ENCODE measurements at regions not wholly inside any gene's neighbourhood (a gene's known extent, or its start where the extent isn't known, plus 50 kb on each side); places are given as distances from the start of the nearest gene placed in this dataset.

DNA sequence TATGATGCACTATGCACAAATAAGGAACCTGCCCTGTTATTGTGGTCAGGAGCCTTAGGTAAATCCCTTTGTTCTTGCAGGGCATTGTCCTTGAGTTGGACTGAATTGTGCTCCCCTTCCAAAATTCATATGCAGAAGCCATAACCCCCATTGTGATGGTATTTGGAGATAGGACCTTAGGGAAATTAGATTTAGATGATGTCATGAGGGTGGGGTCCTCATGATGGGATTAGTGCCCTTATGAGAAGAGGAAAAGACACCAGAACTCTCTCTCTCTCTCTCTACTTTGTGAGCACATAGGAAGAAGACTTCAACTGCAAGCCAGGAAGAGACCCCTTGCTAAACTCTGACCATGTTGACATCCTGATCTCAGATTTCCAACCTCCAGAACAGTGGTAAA, 268.0 kb downstream of the LRFN2 start:
- Histone ChIP-seq H4K20me1 (ENCODE audit: insufficient read depth, low read length) (no peaks in the 10 kb centered on the region), H2BK20ac (ENCODE audit: low read depth, low read length) (no peak overlapping the region), H3K79me1 (ENCODE audit: low read depth in 1 of 2, low read length in 2 of 2) (no peaks in the 10 kb centered on the region), H2AK9ac (replicated peaks; ENCODE audit: low read depth, low read length, poor library complexity) (no peak overlapping the region), H3K56ac (ENCODE audit: extremely low read depth, insufficient read depth, low read length) (no peak overlapping the region), H2AFZ (replicated peaks; ENCODE audit: low read length, poor library complexity) (no peak overlapping the region), H3K4me2 (ENCODE audit: low read depth, low read length) (no peak overlapping the region), H3K9ac (ENCODE audit: low read depth, low read length) (no peak overlapping the region), H2BK5ac (ENCODE audit: low read depth, low read length, poor library complexity, severe bottlenecking) (no peak overlapping the region), H3K27me3 (ENCODE audit: control insufficient read depth, insufficient read depth, low read length) (peaks cover 1% of the 10 kb centered on the region; the same call in 1 of the 2 replicates), H4K91ac (ENCODE audit: insufficient read depth, low read depth, low read length) (no peak overlapping the region), H3K9me1 (ENCODE audit: insufficient read depth, low read length) (no peaks in the 10 kb centered on the region), H3K14ac (replicated peaks; ENCODE audit: low read depth, low read length) (no peak overlapping the region), H3K9me3 (ENCODE audit: control insufficient read depth, insufficient read depth, low read length) (no peaks in the 10 kb centered on the region), H4K8ac (ENCODE audit: low read depth in 2 of 2, low read length in 2 of 2) (no peak overlapping the region), H3K18ac (ENCODE audit: low read depth, low read length) (no peak overlapping the region), H3K23ac (ENCODE audit: low read depth, low read length) (no peak overlapping the region), H3K27ac (ENCODE audit: insufficient read depth, low read length) (no peak overlapping the region), H2BK120ac (ENCODE audit: low read depth, low read length) (no peak overlapping the region), H2BK15ac (ENCODE audit: low read depth, low read length) (no peak overlapping the region), H3K36me3 (ENCODE audit: control insufficient read depth, insufficient read depth, low read length) (no peaks in the 10 kb centered on the region), H3K4me1 (ENCODE audit: control insufficient read depth, insufficient read depth, low read length) (no peaks in the 10 kb centered on the region), H2AK5ac (ENCODE audit: low read depth, low read length) (no peak overlapping the region), H4K5ac (ENCODE audit: low read depth, low read length) (no peak overlapping the region), H3K4me3 (ENCODE audit: insufficient read depth, low read depth, low read length) (no peak overlapping the region), H3K4ac (ENCODE audit: low read depth, low read length) (no peak overlapping the region)
- ChIA-PET CTCF (no interaction called here), POLR2A (ENCODE audit: unreplicated experiment) (no interaction called here)
- in situ Hi-C loops (cut with MboI; ENCODE audit: low sequenced_read_pairs) (loop anchor here (10.0 kb wide), 1 partner anchor 974 kb away; no protein-coding TSS in a partner anchor), dilution Hi-C loops (cut with HindIII; ENCODE audit: low sequenced_read_pairs, unreplicated experiment) (no loop called here), intact Hi-C loops (cut with micrococcal nuclease) (no loop called here)
- ATAC-seq (ENCODE audit: low read depth) (no peak), DNase-seq (no peak)
- no TSS peak for BruUV-seq (replicated peaks)
- TF ChIP-seq, protein P1, sequence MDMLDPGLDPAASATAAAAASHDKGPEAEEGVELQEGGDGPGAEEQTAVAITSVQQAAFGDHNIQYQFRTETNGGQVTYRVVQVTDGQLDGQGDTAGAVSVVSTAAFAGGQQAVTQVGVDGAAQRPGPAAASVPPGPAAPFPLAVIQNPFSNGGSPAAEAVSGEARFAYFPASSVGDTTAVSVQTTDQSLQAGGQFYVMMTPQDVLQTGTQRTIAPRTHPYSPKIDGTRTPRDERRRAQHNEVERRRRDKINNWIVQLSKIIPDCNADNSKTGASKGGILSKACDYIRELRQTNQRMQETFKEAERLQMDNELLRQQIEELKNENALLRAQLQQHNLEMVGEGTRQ (IDR thresholded peaks at IDR 0.05; ENCODE audit: low read depth, low read length) = no peak
- TF ChIP-seq CHD1 (IDR thresholded peaks at IDR 0.05; ENCODE audit: low read depth, low read length) (no peak), BHLHE40 (IDR thresholded peaks at IDR 0.05; ENCODE audit: low read depth, low read length) (no peak), NFE2L2 (IDR thresholded peaks at IDR 0.05; ENCODE audit: low read depth, low read length) (no peak), POLR2A (IDR thresholded peaks at IDR 0.05; ENCODE audit: low read depth, low read length) (no peak), MAFK (IDR thresholded peaks at IDR 0.05; ENCODE audit: low read depth, low read length) (no peak), MXI1 (IDR thresholded peaks at IDR 0.05; ENCODE audit: borderline replicate concordance, low read depth, low read length) (no peak), RCOR1 (IDR thresholded peaks at IDR 0.05; ENCODE audit: insufficient replicate concordance, low read length) (no peak), MAZ (IDR thresholded peaks at IDR 0.05; ENCODE audit: borderline replicate concordance, low read depth, low read length) (no peak), RFX5 (IDR thresholded peaks at IDR 0.05; ENCODE audit: low read depth, low read length) (no peak), RAD21 (IDR thresholded peaks at IDR 0.05; ENCODE audit: low read length) (no peak)
- TF ChIP-seq, protein P2, sequence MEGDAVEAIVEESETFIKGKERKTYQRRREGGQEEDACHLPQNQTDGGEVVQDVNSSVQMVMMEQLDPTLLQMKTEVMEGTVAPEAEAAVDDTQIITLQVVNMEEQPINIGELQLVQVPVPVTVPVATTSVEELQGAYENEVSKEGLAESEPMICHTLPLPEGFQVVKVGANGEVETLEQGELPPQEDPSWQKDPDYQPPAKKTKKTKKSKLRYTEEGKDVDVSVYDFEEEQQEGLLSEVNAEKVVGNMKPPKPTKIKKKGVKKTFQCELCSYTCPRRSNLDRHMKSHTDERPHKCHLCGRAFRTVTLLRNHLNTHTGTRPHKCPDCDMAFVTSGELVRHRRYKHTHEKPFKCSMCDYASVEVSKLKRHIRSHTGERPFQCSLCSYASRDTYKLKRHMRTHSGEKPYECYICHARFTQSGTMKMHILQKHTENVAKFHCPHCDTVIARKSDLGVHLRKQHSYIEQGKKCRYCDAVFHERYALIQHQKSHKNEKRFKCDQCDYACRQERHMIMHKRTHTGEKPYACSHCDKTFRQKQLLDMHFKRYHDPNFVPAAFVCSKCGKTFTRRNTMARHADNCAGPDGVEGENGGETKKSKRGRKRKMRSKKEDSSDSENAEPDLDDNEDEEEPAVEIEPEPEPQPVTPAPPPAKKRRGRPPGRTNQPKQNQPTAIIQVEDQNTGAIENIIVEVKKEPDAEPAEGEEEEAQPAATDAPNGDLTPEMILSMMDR (conservative IDR thresholded peaks at IDR 0.05; ENCODE audit: low read depth, low read length) = no peak

All from IMR-90 (cell line).